Astrocyte (in vitro differentiated cells and primary cell): ENCODE measurements at regions not wholly inside any gene's neighbourhood (a gene's known extent, or its start where the extent isn't known, plus 50 kb on each side); places are given as distances from the start of the nearest gene placed in this dataset.
A peak's percentile ranks its signal among the peaks of the same experiment; 100 is the strongest.

ENCODE experiments used
- DNase-seq: peaks from one replicate; pipeline ENCODE4 v3.0.0-alpha.2; 2010; ENCODE audit warnings: low read depth
- FAIRE-seq: peaks from 2 replicates; lab custom pipeline; 2011; peaks lifted over from hg19 to GRCh38; lab: Jason Lieb, UNC
- H2AFZ ChIP-seq: 2 replicates; pipeline ENCODE4 v1.6.0; 2012; ENCODE audit warnings: low read depth, low read length, inconsistent platforms
- H3K27ac ChIP-seq: 2 replicates; pipeline ENCODE4 v1.5.1; 2011; ENCODE audit warnings: low read depth, low read length, inconsistent platforms
- H3K27me3 ChIP-seq: 2 replicates; pipeline ENCODE4 v1.6.0; 2011; ENCODE audit warnings: low read length, inconsistent platforms; ENCODE audit not compliant: insufficient read depth
- H3K36me3 ChIP-seq: 2 replicates; pipeline ENCODE4 v1.5.1; 2011; ENCODE audit warnings: low read length, inconsistent platforms; ENCODE audit not compliant: insufficient read depth
- H3K4me1 ChIP-seq: 2 replicates; pipeline ENCODE4 v1.5.1; 2011; ENCODE audit warnings: low read length, inconsistent platforms; ENCODE audit not compliant: insufficient read depth
- H3K4me2 ChIP-seq: 2 replicates; pipeline ENCODE4 v1.6.0; 2012; ENCODE audit warnings: low read length, inconsistent platforms
- H3K4me3 ChIP-seq: 2 replicates; pipeline ENCODE4 v1.5.1; 2011; ENCODE audit warnings: low read depth, mild to moderate bottlenecking, low read length, inconsistent platforms; ENCODE audit not compliant: insufficient read depth
- H3K79me2 ChIP-seq: 2 replicates; pipeline ENCODE4 v1.6.0; 2012; ENCODE audit warnings: mild to moderate bottlenecking, low read length, inconsistent platforms; ENCODE audit not compliant: insufficient read depth
- H3K9ac ChIP-seq: 2 replicates; pipeline ENCODE4 v1.6.0; 2012; ENCODE audit warnings: mild to moderate bottlenecking, low read length, inconsistent platforms
- H3K9me3 ChIP-seq: 2 replicates; pipeline ENCODE4 v1.5.1; 2012; ENCODE audit warnings: low read depth, mild to moderate bottlenecking, low read length, inconsistent platforms; ENCODE audit not compliant: insufficient read depth
- H4K20me1 ChIP-seq: 2 replicates; pipeline ENCODE4 v1.6.0; 2012; ENCODE audit warnings: low read length, inconsistent platforms; ENCODE audit not compliant: insufficient read depth
- H3K27ac Mint-ChIP-seq: one replicate; pipeline ENCODE4 v1.8.0; 2021; ENCODE audit warnings: mild to moderate bottlenecking, mixed read lengths; ENCODE audit not compliant: unreplicated experiment
- H3K27me3 Mint-ChIP-seq: one replicate; pipeline ENCODE4 v1.8.0; 2021; ENCODE audit warnings: low read depth, mixed read lengths; ENCODE audit not compliant: unreplicated experiment
- H3K36me3 Mint-ChIP-seq: one replicate; pipeline ENCODE4 v1.8.0; 2021; ENCODE audit warnings: low read depth, mixed read lengths; ENCODE audit not compliant: unreplicated experiment
- H3K4me1 Mint-ChIP-seq: one replicate; pipeline ENCODE4 v1.8.0; 2021; ENCODE audit warnings: low read depth, mixed read lengths; ENCODE audit not compliant: unreplicated experiment
- H3K4me3 Mint-ChIP-seq: one replicate; pipeline ENCODE4 v1.8.0; 2021; ENCODE audit warnings: mild to moderate bottlenecking, moderate library complexity, mixed read lengths; ENCODE audit not compliant: unreplicated experiment
- H3K9me3 Mint-ChIP-seq: one replicate; pipeline ENCODE4 v1.8.0; 2021; ENCODE audit warnings: mild to moderate bottlenecking, mixed read lengths; ENCODE audit not compliant: unreplicated experiment
- CTCF ChIP-seq: IDR thresholded peaks from 2 replicates; pipeline ENCODE4 v1.5.1; 2011; ENCODE audit warnings: low read depth, mild to moderate bottlenecking, inconsistent platforms, low read length, moderate library complexity; ENCODE audit not compliant: insufficient read depth
- EZH2 ChIP-seq: IDR thresholded peaks from 2 replicates; pipeline ENCODE4 v1.6.1; 2012; ENCODE audit warnings: mild to moderate bottlenecking, low read length, inconsistent platforms; ENCODE audit not compliant: insufficient read depth

- DNase-seq (no peak), FAIRE-seq (no peak)
- H3K27me3 Mint-ChIP-seq, result no peaks in the 10 kb centered on the region
- H3K9ac ChIP-seq, result no peak overlapping the region
- H3K27me3 ChIP-seq, result no peaks in the 10 kb centered on the region
- no peak overlapping the region for H2AFZ ChIP-seq
- H3K4me2 ChIP-seq, result no peak overlapping the region
- no peak overlapping the region for H3K27ac Mint-ChIP-seq
- H3K4me1 ChIP-seq, result no peaks in the 10 kb centered on the region
- no peaks in the 10 kb centered on the region for H3K36me3 Mint-ChIP-seq
- TF ChIP-seq EZH2, result no peak
- peak; percentile 33 for TF ChIP-seq CTCF
- H3K36me3 ChIP-seq, result no peaks in the 10 kb centered on the region
- H4K20me1 ChIP-seq, result no peaks in the 10 kb centered on the region
- no peaks in the 10 kb centered on the region for H3K9me3 Mint-ChIP-seq
- no peak overlapping the region for H3K4me3 Mint-ChIP-seq
- no peak overlapping the region for H3K4me3 ChIP-seq
- H3K27ac ChIP-seq, result no peak overlapping the region
- H3K4me1 Mint-ChIP-seq, result no peaks in the 10 kb centered on the region
- H3K79me2 ChIP-seq, result no peaks in the 10 kb centered on the region
- H3K9me3 ChIP-seq, result no peaks in the 10 kb centered on the region
Measured at GRCh38 chr1:102191723-102192122, 195.0 kb upstream of the OLFM3 start.

- Histone ChIP-seq H3K27ac (no peak overlapping the region), H3K4me2 (no peak overlapping the region), H3K9me3 (no peaks in the 10 kb centered on the region), H3K27me3 (no peaks in the 10 kb centered on the region), H4K20me1 (no peaks in the 10 kb centered on the region), H3K4me3 (no peak overlapping the region), H2AFZ (no peak overlapping the region), H3K79me2 (no peaks in the 10 kb centered on the region), H3K36me3 (no peaks in the 10 kb centered on the region), H3K9ac (no peak overlapping the region), H3K4me1 (no peaks in the 10 kb centered on the region)
- TF ChIP-seq EZH2, result no peak
- TF ChIP-seq CTCF, result no peak
- FAIRE-seq, result no peak
- Mint-ChIP-seq H3K4me1 (no peaks in the 10 kb centered on the region), H3K27ac (no peak overlapping the region), H3K27me3 (no peaks in the 10 kb centered on the region), H3K36me3 (no peaks in the 10 kb centered on the region), H3K9me3 (no peaks in the 10 kb centered on the region), H3K4me3 (no peak overlapping the region)
- no peak for DNase-seq
Measured at GRCh38 chr1:102190429-102190828, 193.7 kb upstream of the OLFM3 start.

GRCh38 chr1:102186536-102186935, 189.8 kb upstream of the OLFM3 start:
- no peak for FAIRE-seq
- Mint-ChIP-seq H3K9me3 (no peaks in the 10 kb centered on the region), H3K36me3 (no peaks in the 10 kb centered on the region), H3K4me3 (no peak overlapping the region), H3K27ac (no peak overlapping the region), H3K4me1 (no peaks in the 10 kb centered on the region), H3K27me3 (no peaks in the 10 kb centered on the region)
- no peaks in the 10 kb centered on the region for H4K20me1 ChIP-seq
- H3K79me2 ChIP-seq, result no peaks in the 10 kb centered on the region
- H3K27ac ChIP-seq, result no peak overlapping the region
- no peaks in the 10 kb centered on the region for H3K36me3 ChIP-seq
- no peak overlapping the region for H3K4me3 ChIP-seq
- H3K9ac ChIP-seq, result no peak overlapping the region
- H3K27me3 ChIP-seq, result no peaks in the 10 kb centered on the region
- no peak overlapping the region for H2AFZ ChIP-seq
- H3K4me1 ChIP-seq, result no peaks in the 10 kb centered on the region
- no peak overlapping the region for H3K4me2 ChIP-seq
- DNase-seq, result no peak
- TF ChIP-seq EZH2 (no peak), CTCF (no peak)
- no peaks in the 10 kb centered on the region for H3K9me3 ChIP-seq
